Stimulated activated naive CD8-positive, alpha-beta T cell treated with anti-CD3 and anti-CD28 coated beads, Interleukin-15, Interleukin-2, amounts not matched to agents 100 ng/mL and 50 ng/mL, for 24 hours (primary cell): ENCODE measurements at regions not wholly inside any gene's neighbourhood (a gene's known extent, or its start where the extent isn't known, plus 50 kb on each side); places are given as distances from the start of the nearest gene placed in this dataset.

ENCODE experiments used
- H3K27ac Mint-ChIP-seq: one replicate; pipeline ENCODE4 v1.8.0; 2021; ENCODE audit warnings: mild to moderate bottlenecking, mixed read lengths
- H3K27me3 Mint-ChIP-seq: one replicate; pipeline ENCODE4 v1.8.0; 2021; ENCODE audit warnings: mixed read lengths
- H3K36me3 Mint-ChIP-seq: one replicate; pipeline ENCODE4 v1.8.0; 2021; ENCODE audit warnings: low read depth, mixed read lengths
- H3K4me1 Mint-ChIP-seq: one replicate; pipeline ENCODE4 v1.8.0; 2021; ENCODE audit warnings: low read depth, mixed read lengths
- H3K4me3 Mint-ChIP-seq: one replicate; pipeline ENCODE4 v1.8.0; 2021; ENCODE audit warnings: mild to moderate bottlenecking, mixed read lengths
- H3K9me3 Mint-ChIP-seq: one replicate; pipeline ENCODE4 v1.8.0; 2021; ENCODE audit warnings: mixed read lengths

DNA sequence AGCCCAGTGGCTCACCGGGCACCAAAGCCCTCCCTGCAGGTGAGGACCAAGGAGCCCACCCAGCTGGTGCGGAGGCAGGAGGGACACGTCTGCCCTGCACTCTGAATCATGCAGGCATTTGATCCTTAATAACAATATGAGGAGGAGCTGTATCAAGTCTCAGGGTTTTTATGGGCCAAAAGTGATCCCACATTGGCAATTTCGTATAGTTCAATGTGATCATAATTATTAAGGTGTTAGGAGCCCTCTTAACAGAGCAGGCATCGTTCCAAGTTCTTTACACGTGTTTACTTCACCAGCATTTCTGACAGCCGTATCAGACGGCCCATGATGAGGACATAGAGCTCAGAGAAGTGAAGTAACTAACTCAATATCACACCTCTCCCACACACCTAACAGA, 91.9 kb upstream of the PRR5 start:
- H3K27ac Mint-ChIP-seq: no peak overlapping the region
- H3K4me1 Mint-ChIP-seq: no peaks in the 10 kb centered on the region
- H3K4me3 Mint-ChIP-seq: no peak overlapping the region
- H3K9me3 Mint-ChIP-seq: peaks cover 6% of the 10 kb centered on the region
- H3K36me3 Mint-ChIP-seq: peaks cover 3% of the 10 kb centered on the region
- peaks cover 6% of the 10 kb centered on the region for H3K27me3 Mint-ChIP-seq

DNA sequence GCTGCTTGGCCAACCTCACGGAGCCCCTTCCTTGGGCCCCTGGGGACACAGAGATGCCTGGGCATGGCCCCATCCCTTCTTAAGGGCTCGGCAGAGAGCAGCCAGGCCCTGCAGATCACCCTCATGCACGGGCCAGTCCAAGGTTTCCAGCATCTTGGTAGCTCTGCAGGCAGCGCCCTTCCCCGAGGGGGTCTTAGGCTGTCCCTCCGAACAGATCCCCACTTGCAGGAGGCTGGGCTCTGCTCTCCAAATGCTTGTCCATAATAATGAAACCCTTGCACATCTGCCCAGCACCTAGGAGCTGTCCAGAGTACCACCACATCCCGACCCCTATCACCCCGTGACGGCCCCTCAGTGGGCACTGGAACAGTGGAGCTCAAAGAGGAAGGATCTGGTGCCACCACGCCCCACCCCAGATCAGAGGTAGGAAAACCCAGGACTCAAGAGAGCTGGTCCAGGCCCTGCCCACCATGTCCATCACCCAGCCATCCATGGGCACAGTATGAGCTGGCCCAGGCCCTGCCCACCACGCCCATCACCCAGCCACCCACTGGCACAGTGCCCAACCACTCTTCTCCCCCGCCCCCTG, 92.5 kb upstream of the PRR5 start:
- Mint-ChIP-seq H3K27me3 (peaks cover 10% of the 10 kb centered on the region), H3K36me3 (peaks cover 3% of the 10 kb centered on the region), H3K4me3 (no peak overlapping the region), H3K4me1 (no peaks in the 10 kb centered on the region), H3K9me3 (peaks cover 5% of the 10 kb centered on the region), H3K27ac (no peak overlapping the region)

DNA sequence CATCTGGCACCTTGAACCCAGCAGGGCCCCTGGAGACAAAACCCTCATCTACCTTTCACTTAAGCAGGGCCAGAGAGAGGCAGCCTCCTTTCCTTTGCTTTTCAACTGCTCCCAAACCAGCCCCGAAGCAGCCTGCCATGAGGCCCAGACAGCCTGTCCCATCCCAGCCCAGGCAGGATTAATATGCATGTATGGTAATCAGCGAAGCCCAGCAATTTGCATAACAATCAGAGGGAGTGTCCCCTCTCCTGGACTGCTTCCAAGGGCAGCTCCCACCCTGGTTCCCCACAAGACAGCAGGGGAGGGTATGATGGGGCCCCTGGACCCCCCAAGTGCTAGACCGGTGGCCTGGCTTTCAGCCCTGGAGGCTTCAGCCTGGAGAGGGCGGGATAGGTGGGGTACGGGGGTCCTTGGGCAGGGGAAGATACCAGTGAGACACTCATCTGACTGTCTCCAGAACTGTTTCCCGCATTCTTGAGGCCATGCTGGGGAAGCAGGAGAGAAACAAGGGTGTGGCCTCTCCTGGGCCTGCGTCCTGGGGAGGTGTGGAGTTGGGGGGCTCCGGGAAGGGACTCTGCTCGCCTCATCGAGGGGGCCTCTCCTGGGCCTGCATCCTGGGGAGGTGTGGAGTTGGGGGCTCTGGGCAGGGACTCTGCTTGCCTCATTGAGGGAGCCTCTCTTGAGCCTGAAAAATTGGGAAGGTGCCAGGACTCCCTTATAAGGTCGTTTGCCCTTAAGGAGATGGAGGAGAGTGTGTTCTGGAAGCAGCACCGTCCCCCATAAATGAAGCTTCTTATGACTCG, 93.2 kb upstream of the PRR5 start:
- peaks cover 3% of the 10 kb centered on the region for H3K36me3 Mint-ChIP-seq
- peaks cover 5% of the 10 kb centered on the region for H3K9me3 Mint-ChIP-seq
- H3K4me1 Mint-ChIP-seq: no peaks in the 10 kb centered on the region
- H3K4me3 Mint-ChIP-seq: no peak overlapping the region
- H3K27me3 Mint-ChIP-seq: peaks cover 13% of the 10 kb centered on the region
- H3K27ac Mint-ChIP-seq: no peak overlapping the region

DNA sequence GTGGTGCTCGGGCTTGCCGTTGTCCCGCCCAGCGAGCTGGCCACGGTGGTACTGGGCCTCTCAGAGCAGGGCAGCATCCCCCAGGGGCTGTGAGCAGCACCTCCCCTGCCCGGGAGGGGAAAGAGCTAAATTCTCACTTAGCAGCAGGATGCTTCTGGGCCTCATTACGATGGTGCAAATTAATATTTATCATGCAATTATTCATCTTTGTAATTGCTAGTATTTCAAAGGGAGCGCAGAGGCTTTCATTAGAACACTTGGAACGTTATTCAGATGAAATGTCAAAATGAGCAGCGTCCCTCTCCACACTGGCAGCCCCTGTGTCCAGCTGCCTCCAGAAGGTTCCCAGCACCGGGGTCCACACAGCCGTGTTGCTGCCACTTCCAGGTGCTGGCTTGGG, 95.9 kb upstream of the PRR5 start:
- no peak overlapping the region for H3K27ac Mint-ChIP-seq
- H3K4me3 Mint-ChIP-seq: no peak overlapping the region
- peaks cover 15% of the 10 kb centered on the region for H3K27me3 Mint-ChIP-seq
- no peaks in the 10 kb centered on the region for H3K4me1 Mint-ChIP-seq
- peaks cover 3% of the 10 kb centered on the region for H3K36me3 Mint-ChIP-seq
- peaks cover 5% of the 10 kb centered on the region for H3K9me3 Mint-ChIP-seq

DNA sequence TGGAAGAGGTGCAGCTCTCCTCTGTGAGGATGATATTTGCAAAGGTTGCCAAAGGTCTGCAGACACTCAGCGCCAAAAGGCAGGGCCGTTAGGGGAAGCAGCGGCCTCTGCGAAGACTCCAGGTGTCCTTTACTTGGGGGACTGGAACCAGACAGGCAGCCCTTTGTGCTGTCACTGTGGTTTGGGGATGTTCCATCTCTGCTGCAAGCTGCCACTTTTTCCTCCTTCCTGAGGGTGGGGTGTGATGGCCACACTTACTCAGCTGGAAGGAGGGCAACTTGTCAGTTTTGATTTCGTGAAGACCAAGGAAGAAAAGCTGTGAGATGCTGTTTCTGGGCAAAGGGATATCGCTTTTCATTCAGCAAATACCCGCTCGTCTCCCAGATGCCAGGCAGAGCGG, 96.5 kb upstream of the PRR5 start:
- peaks cover 15% of the 10 kb centered on the region for H3K27me3 Mint-ChIP-seq
- peaks cover 5% of the 10 kb centered on the region for H3K9me3 Mint-ChIP-seq
- H3K4me1 Mint-ChIP-seq: no peaks in the 10 kb centered on the region
- peaks cover 3% of the 10 kb centered on the region for H3K36me3 Mint-ChIP-seq
- H3K27ac Mint-ChIP-seq: no peak overlapping the region
- H3K4me3 Mint-ChIP-seq: no peak overlapping the region

DNA sequence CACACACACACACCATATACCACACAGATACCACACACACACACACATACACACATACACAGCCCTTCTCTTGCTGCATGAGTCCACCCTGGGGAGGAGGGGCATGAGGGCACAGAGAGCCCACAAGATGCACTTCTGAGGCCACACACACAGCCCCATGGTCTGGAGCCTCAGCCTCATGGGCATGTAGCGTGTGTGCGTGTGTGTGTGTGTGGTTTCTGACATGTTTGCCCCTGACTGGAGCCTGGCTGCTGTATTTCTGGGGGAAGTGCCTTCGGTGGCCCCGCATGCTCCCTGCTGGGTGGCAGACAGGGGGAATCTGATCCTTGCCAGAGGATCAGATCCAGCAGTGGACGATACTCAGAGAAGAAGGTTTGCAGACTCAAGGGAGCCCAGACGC, 97.0 kb upstream of the PRR5 start:
- H3K9me3 Mint-ChIP-seq: peaks cover 2% of the 10 kb centered on the region

DNA sequence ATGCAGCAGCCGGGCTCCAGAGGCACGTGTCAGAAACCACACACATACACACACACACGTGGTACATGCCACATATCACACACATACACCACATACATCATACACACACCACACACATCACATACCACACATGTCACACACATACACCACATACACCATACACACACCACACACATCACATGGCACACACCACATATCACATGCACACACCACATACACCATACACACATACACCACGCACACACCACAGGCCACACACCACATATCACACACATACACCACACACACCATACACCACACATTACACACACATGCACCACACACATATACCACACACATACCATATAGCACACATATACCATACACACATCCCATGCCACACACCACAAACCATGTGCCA, 97.5 kb upstream of the PRR5 start:
- Mint-ChIP-seq H3K27ac (no peak overlapping the region), H3K27me3 (peaks cover 15% of the 10 kb centered on the region), H3K9me3 (no peaks in the 10 kb centered on the region), H3K36me3 (no peaks in the 10 kb centered on the region), H3K4me1 (no peaks in the 10 kb centered on the region), H3K4me3 (no peak overlapping the region)

More for the DNA sequence above, 97.0 kb upstream of the PRR5 start:
- no peaks in the 10 kb centered on the region for H3K36me3 Mint-ChIP-seq
- peaks cover 15% of the 10 kb centered on the region for H3K27me3 Mint-ChIP-seq
- no peak overlapping the region for H3K4me3 Mint-ChIP-seq
- H3K27ac Mint-ChIP-seq: no peak overlapping the region
- no peaks in the 10 kb centered on the region for H3K4me1 Mint-ChIP-seq

DNA sequence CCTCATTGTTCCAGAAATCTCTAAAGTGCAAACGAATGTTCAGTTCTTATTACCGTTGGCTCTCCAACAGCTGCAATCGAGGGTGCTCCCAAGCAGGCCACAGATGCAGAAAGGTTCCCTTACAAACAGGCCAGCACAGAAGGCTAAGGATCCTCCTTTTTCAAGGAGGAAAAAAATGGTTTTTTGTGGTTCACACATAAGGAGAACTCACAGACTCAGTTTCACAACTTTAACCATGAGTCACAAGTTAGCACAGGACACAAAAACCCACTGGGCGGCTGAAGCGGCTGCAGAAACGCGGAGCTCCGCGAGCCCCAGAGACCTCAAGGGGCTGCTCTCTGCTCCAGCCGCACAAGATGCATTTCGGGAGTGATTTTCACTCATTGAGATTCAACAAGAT, 98.2 kb upstream of the PRR5 start:
- Mint-ChIP-seq H3K4me3 (no peak overlapping the region), H3K27me3 (peaks cover 15% of the 10 kb centered on the region), H3K4me1 (no peaks in the 10 kb centered on the region), H3K9me3 (no peaks in the 10 kb centered on the region), H3K36me3 (no peaks in the 10 kb centered on the region), H3K27ac (no peak overlapping the region)

DNA sequence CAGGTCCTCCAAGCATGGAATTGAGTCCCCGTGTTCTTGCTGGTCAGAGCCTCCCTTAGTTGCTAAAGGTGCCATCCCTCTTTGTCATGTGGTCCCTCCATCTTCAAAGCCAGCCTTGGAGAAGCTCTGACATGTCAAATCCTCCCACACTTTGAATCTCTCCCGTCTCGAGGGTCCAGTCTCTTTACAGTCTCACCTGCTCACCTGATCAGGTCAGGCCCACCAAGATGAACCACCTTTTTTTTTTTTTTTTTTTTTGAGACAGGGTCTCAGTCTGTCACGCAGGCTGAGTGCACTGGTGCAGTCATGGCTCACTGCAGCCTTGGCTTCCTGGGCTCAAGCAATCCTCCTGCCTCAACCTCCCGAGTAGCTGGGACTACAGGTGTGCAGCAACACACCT, 100.3 kb upstream of the PRR5 start:
- Mint-ChIP-seq H3K4me1 (no peaks in the 10 kb centered on the region), H3K4me3 (no peak overlapping the region), H3K27me3 (peaks cover 15% of the 10 kb centered on the region), H3K27ac (no peak overlapping the region), H3K36me3 (no peaks in the 10 kb centered on the region), H3K9me3 (no peaks in the 10 kb centered on the region)

DNA sequence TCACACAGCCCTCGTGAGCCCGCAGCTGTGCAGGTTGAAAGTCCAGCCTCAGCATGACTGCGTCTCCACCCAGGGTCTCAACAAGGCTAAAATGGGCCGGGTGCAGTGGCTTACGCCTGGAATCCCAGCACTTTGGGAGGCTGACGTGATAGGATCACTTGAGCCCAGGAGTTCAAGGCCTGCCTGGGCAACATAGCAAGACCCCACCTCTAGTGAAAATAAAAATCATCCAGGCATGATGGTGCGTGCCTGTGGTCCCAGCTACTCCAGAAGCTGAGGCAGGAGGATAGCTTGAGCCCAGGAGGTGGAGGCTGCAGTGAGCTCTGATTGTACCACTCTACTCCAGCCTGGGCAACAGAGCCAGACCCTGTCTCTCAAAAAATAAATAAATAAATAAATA, 100.8 kb upstream of the PRR5 start:
- Mint-ChIP-seq H3K4me3 (no peak overlapping the region), H3K9me3 (no peaks in the 10 kb centered on the region), H3K4me1 (peaks cover 1% of the 10 kb centered on the region)

DNA sequence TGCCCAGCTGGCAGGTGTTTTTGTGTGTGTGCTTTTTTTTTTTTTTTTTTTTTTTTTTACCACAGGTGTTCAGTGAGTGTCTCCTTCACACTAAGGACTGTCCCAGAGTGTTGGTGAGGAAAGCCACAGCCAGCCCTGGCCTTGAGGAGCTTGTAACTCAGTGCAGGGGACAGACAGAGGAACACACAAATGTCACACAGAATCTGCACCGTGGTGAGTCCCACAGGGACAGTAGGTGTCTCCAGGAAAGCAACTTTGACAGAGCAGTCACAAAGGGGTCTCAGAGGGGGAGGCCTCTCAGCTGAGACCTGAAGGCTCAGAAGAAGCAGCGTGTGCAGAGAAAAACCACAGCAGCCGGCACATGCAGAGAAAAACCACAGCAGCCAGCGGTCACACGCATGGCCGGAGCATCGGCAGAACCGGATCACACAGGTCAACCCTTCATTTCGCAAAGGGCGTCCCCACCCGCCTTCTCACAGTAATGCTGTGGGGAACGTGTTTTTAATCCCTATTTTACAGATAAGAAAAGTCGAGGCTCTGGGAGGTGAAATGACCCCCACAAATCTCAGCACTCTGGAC, 101.7 kb upstream of the PRR5 start:
- Mint-ChIP-seq H3K4me3 (no peak overlapping the region), H3K9me3 (no peaks in the 10 kb centered on the region), H3K27me3 (peaks cover 21% of the 10 kb centered on the region), H3K27ac (no peak overlapping the region), H3K4me1 (peaks cover 6% of the 10 kb centered on the region), H3K36me3 (no peaks in the 10 kb centered on the region)

More for the DNA sequence above, 100.8 kb upstream of the PRR5 start:
- H3K27me3 Mint-ChIP-seq: peaks cover 17% of the 10 kb centered on the region
- H3K36me3 Mint-ChIP-seq: no peaks in the 10 kb centered on the region
- no peak overlapping the region for H3K27ac Mint-ChIP-seq

DNA sequence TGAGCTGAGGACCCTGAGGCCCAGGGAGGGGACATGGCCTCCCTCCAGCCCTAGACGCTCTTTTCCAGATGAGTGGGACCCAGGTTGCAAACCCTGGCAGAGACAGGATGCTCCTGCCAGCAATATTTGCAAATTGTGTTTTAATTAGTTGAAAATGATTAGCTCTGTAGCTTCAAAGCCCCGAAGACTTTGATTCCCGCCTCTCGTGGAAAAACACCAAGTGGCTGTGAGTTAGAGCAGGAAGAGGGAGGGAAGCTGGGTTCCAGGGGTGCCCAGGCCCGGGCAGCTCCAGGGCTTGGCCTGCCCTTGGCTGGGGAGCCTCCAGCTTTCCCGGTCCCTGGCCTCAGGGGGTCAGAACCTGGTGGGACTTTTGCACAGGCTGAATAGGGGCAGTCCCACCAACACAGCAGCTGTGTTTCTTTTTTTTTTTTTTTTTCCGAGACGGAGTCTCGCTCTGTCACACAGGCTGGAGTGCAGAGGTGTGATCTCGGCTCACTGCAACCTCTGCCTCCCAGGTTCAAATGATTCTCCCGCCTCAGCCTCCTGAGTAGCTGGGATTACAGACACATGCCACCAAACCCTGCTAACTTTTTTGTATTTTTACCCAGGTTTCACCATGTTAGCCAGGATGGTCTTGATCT, 101.6 kb upstream of the RTL6 start:
- H3K27me3 Mint-ChIP-seq: peaks cover 21% of the 10 kb centered on the region
- H3K4me1 Mint-ChIP-seq: peaks cover 11% of the 10 kb centered on the region
- no peak overlapping the region for H3K27ac Mint-ChIP-seq
- H3K4me3 Mint-ChIP-seq: no peak overlapping the region
- H3K36me3 Mint-ChIP-seq: no peaks in the 10 kb centered on the region
- H3K9me3 Mint-ChIP-seq: no peaks in the 10 kb centered on the region

DNA sequence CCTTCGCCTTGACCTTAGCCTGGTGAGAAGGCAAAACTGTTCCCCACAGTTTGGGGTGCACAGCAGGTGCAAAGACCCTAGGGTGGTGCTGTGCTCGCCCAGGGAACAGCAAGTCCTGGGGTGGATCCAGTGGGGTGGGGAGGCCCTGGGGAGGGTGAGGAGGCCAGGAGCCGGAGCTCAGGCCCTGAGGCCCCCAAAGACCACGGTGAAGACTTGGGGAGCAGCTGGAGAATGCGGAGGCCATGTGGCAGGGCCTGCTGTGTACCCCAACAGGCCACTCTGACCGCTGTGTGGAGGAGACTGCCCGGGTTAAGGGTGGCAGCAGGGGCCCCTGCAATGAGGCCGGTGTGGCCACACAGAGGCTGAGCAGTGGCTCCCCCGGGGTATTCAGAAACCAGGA, 101.1 kb upstream of the RTL6 start:
- Mint-ChIP-seq H3K4me1 (peaks cover 11% of the 10 kb centered on the region), H3K36me3 (no peaks in the 10 kb centered on the region), H3K27ac (no peak overlapping the region), H3K9me3 (no peaks in the 10 kb centered on the region), H3K27me3 (peaks cover 20% of the 10 kb centered on the region), H3K4me3 (no peak overlapping the region)

DNA sequence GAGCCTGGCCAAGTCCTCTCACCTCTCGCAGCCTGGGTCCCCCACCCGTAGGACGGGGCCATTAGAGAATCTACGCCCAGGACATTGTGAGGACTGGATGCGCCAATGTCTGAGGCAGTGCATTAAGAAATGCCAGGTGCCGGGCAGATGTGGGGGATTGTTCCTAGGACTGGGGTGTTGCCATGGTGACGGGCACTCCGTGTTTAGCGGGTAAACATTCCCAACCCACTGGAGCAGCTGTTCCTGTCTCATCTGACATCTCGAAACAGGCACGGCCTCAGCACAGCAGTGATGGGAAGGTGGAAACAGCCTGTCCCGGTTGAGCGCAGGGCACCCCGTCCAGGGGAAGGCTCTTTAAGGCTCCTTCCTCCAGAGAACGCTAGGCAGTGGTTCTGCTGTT, 99.6 kb upstream of the RTL6 start:
- Mint-ChIP-seq H3K4me3 (no peak overlapping the region), H3K27ac (no peak overlapping the region), H3K36me3 (no peaks in the 10 kb centered on the region), H3K9me3 (no peaks in the 10 kb centered on the region), H3K27me3 (peaks cover 20% of the 10 kb centered on the region), H3K4me1 (peaks cover 11% of the 10 kb centered on the region)

DNA sequence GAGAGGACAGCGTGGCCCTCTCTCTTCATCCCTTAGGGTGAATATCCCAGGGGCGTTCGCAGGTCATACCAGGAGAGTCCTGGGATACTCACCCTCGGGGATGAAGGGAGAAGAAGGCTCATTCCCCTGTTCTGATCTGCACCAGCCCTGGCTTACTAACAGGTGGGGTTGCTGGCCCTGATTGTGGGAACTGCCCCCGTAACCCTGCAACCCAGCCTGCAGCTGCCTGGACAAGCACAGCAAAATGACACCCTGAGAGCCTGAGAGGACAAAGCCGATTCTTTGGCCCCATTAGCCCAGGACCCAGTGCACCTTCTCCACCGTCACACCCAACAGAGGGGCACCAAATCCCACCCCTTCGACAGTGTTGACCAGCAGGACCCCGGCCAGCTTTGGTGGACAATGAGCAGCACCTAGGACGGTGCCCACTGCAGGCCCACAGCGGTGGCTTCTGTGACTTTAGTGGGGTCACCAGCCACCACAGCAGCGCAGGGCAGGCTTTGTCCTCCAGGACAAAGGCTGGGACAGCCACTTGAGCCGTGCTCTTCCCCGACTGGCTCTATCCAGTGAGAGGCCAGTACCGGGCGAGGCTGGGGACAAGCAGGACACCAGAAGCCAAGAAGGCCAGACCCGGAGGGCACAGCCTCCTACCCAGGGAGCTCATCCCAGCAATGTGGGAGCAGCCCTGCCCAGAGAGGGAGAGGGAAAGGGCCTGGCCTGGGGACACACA, 98.5 kb upstream of the RTL6 start:
- peaks cover 19% of the 10 kb centered on the region for H3K27me3 Mint-ChIP-seq
- H3K36me3 Mint-ChIP-seq: no peaks in the 10 kb centered on the region
- H3K9me3 Mint-ChIP-seq: no peaks in the 10 kb centered on the region
- no peak overlapping the region for H3K4me3 Mint-ChIP-seq
- H3K4me1 Mint-ChIP-seq: peaks cover 11% of the 10 kb centered on the region
- no peak overlapping the region for H3K27ac Mint-ChIP-seq
